ENCODE measurements at regions not wholly inside any gene's neighbourhood (a gene's known extent, or its start where the extent isn't known, plus 50 kb on each side); places are given as distances from the start of the nearest gene placed in this dataset.

DNA sequence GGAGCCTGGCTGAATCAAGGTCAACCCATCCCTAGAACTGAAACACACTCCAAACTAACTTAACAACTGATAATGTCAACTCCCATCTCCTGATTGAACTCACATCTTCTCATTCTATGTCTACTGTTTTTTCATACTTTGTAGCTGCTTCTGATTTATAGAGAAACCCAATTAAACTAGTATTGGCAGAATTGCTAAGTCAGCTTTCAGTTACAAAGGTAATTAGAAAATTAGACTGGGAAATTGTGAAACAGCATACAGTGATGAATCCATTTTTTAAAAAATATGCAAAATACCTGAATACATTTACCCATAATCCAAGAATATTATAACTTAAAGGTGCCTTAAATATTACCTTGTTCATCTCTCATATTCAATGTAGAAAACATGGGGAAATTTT is 535.2 kb upstream of the CLINT1 start:
- Mint-ChIP-seq H3K9me3 (no peaks in the 10 kb centered on the region), H3K4me1 (peaks cover 4% of the 10 kb centered on the region), H3K36me3 (ENCODE audit: low read depth) (no peaks in the 10 kb centered on the region), H3K4me3 (no peak overlapping the region), H3K27me3 (ENCODE audit: insufficient read depth) (no peaks in the 10 kb centered on the region), H3K27ac (no peak overlapping the region)
- H3K27ac ChIP-seq (ENCODE audit: low read depth, low read length), result no peak overlapping the region
- no peak overlapping the region for H3K4me3 ChIP-seq (ENCODE audit: low read length)
- H3K9ac ChIP-seq (ENCODE audit: extremely low read depth, low read length, poor library complexity, severe bottlenecking), result no peak overlapping the region
- H3K27me3 ChIP-seq (ENCODE audit: control insufficient read depth, insufficient read depth, low read length, poor library complexity, severe bottlenecking), result no peaks in the 10 kb centered on the region
- H3K4me1 ChIP-seq (ENCODE audit: control insufficient read depth, insufficient read depth, low read length), result no peaks in the 10 kb centered on the region
- no peaks in the 10 kb centered on the region for H3K36me3 ChIP-seq (ENCODE audit: control insufficient read depth, insufficient read depth, low read length)
- DNase-seq, result no peak
- TF ChIP-seq, protein P1, sequence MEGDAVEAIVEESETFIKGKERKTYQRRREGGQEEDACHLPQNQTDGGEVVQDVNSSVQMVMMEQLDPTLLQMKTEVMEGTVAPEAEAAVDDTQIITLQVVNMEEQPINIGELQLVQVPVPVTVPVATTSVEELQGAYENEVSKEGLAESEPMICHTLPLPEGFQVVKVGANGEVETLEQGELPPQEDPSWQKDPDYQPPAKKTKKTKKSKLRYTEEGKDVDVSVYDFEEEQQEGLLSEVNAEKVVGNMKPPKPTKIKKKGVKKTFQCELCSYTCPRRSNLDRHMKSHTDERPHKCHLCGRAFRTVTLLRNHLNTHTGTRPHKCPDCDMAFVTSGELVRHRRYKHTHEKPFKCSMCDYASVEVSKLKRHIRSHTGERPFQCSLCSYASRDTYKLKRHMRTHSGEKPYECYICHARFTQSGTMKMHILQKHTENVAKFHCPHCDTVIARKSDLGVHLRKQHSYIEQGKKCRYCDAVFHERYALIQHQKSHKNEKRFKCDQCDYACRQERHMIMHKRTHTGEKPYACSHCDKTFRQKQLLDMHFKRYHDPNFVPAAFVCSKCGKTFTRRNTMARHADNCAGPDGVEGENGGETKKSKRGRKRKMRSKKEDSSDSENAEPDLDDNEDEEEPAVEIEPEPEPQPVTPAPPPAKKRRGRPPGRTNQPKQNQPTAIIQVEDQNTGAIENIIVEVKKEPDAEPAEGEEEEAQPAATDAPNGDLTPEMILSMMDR (conservative IDR thresholded peaks at IDR 0.05), result no peak
- no peaks in the 10 kb centered on the region for H3K9me3 ChIP-seq (ENCODE audit: control insufficient read depth, low read length)

DNA sequence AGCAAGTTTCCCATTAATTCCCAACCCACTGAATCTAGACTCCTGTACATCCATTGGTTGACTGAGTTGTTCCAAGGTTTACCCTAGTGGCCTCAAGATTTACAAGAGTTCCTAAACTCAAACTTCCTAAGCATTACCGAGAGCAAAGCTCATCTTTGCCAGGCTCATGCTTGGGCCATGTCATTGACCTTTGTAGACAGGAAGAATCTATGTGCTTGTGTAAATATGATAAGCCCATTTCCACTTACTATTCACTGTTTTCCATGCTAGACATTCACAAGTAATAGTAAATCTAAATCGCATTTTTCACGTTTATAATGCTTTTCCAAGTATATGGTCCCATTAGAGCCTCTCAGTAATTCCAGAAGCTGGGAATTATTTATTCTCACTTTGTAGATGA is 534.5 kb upstream of the CLINT1 start:
- Mint-ChIP-seq H3K4me1 (peaks cover 4% of the 10 kb centered on the region), H3K36me3 (ENCODE audit: low read depth) (no peaks in the 10 kb centered on the region), H3K4me3 (no peak overlapping the region), H3K9me3 (no peaks in the 10 kb centered on the region), H3K27ac (no peak overlapping the region), H3K27me3 (ENCODE audit: insufficient read depth) (no peaks in the 10 kb centered on the region)
- TF ChIP-seq, protein P1 (conservative IDR thresholded peaks at IDR 0.05), result no peak
- H3K4me1 ChIP-seq (ENCODE audit: control insufficient read depth, insufficient read depth, low read length), result no peaks in the 10 kb centered on the region
- H3K36me3 ChIP-seq (ENCODE audit: control insufficient read depth, insufficient read depth, low read length), result no peaks in the 10 kb centered on the region
- no peak overlapping the region for H3K4me3 ChIP-seq (ENCODE audit: low read length)
- DNase-seq, result no peak
- no peaks in the 10 kb centered on the region for H3K27me3 ChIP-seq (ENCODE audit: control insufficient read depth, insufficient read depth, low read length, poor library complexity, severe bottlenecking)
- 67 to 100% methylated on average over 2 to 3 of the region's 3 CpGs for WGBS, 2 experiments (ENCODE audit: insufficient coverage in 1 of 2, insufficient read length in 1 of 2)
- no peaks in the 10 kb centered on the region for H3K9me3 ChIP-seq (ENCODE audit: control insufficient read depth, low read length)
- no peak overlapping the region for H3K9ac ChIP-seq (ENCODE audit: extremely low read depth, low read length, poor library complexity, severe bottlenecking)
- H3K27ac ChIP-seq (ENCODE audit: low read depth, low read length), result no peak overlapping the region

DNA sequence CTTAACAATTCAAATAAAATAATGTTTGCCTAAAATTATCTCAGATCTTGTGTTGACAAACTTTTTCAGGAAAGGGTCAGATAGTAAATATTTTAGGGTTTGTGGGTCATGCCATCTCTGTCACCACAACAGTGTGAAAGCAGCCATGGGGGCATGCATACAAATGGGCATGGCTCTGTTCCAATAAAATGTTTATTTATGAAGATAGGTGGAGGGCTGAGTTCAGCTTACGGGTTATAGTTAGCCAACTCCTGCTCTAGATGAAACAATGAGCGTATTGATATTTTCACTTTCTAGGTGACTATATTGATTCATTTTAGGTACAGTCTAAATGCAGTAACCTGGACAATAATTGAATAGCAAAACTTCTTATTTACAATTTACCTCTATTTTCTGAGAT is 533.8 kb upstream of the CLINT1 start:
- Histone ChIP-seq H3K4me3 (ENCODE audit: low read length) (no peak overlapping the region), H3K4me1 (ENCODE audit: control insufficient read depth, insufficient read depth, low read length) (no peaks in the 10 kb centered on the region), H3K36me3 (ENCODE audit: control insufficient read depth, insufficient read depth, low read length) (no peaks in the 10 kb centered on the region), H3K27me3 (ENCODE audit: control insufficient read depth, insufficient read depth, low read length, poor library complexity, severe bottlenecking) (no peaks in the 10 kb centered on the region), H3K27ac (ENCODE audit: low read depth, low read length) (no peak overlapping the region), H3K9me3 (ENCODE audit: control insufficient read depth, low read length) (no peaks in the 10 kb centered on the region), H3K9ac (ENCODE audit: extremely low read depth, low read length, poor library complexity, severe bottlenecking) (no peak overlapping the region)
- Mint-ChIP-seq H3K36me3 (ENCODE audit: low read depth) (no peaks in the 10 kb centered on the region), H3K4me1 (peaks cover 8% of the 10 kb centered on the region), H3K27ac (no peak overlapping the region), H3K27me3 (ENCODE audit: insufficient read depth) (no peaks in the 10 kb centered on the region), H3K4me3 (no peak overlapping the region), H3K9me3 (no peaks in the 10 kb centered on the region)
- WGBS, 2 experiments (ENCODE audit: insufficient coverage in 1 of 2, insufficient read length in 1 of 2), result 40 to 66% methylated on average over 1 to 2 of the region's 2 CpGs
- TF ChIP-seq, protein P1 (conservative IDR thresholded peaks at IDR 0.05), result no peak
- DNase-seq, result no peak

Data from endodermal cell (in vitro differentiated cells).